ENCODE measurements at regions not wholly inside any gene's neighbourhood (a gene's known extent, or its start where the extent isn't known, plus 50 kb on each side); places are given as distances from the start of the nearest gene placed in this dataset.
A peak's percentile ranks its signal among the peaks of the same experiment; 100 is the strongest.
"Not testable (repeated sequence)": the region's sequence is repeated elsewhere in the genome, so short reads cannot be mapped to it uniquely, and the experiment has no call there.

DNA sequence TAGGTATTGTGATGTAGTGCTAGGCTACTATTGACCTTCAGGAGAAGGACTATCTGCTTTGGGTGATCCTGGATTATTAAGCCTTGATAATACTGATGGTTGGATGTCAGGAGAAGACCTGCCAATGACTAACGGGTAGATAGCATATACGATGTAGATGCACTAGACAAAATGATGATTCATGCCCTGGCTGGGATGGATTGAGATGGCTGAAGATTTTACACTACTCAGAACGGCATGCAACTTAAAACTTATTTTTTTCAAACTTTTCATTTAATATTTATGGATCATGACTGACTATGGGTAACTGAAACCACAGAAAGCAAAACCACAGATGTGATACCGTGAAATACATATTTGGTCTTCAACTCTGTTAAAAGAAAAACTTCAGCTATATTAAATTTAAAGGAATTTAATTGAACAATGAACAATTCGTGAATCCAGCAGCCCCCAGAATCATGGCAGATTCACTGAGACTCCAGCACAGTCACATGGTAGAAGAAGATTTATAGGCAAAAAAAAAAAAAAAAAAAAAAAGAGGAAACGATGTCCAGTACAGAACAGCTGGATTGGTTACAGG is 124.6 kb upstream of the CDK13 start:
- DNase-seq, result peak; percentile 13

DNA sequence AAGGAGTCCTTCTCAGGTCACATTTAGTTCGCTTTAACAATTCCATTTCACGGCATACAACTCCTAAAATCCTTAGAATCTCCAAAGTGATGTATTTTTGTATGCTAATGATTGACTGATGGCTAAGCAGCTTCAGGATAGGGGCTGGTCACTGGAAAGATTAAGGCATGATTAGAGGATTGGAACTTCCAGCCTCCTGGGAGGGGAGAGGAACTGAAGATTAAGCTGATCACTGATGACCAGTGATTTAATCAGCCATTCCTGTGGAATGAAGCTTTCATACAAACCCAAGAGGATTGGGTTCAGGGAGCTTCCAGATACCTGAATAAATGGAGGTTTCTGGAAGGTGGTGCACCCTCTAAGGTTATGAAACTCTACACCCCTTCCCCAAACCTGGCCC is 123.9 kb upstream of the CDK13 start:
- DNase-seq, result no peak

- no peak for DNase-seq
Observed at GRCh38 chr7:39827571-39827970, 122.5 kb upstream of the CDK13 start.

DNA sequence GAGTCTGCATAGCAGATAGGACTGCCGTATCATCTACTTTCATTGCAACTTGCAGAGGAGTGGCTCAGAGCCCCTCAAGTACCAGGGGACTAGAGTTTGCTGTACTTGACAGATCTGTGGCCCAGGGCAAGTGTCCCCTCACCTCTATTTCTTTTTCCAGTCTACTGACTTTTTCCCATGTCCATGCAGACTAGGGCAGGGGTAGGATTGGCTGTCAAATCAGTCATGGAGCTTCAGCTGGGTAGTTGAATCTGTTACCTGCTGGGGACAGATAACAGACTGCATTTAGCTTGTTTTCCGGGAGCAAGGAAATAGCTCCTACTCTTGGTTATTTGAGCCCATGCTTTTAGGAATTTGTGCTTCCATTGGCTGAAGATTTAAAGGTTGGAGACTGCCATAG is 121.0 kb upstream of the CDK13 start:
- DNase-seq, result no peak

GRCh38 chr7:39832519-39833085 is 117.5 kb upstream of the CDK13 start:
- DNase-seq, result no peak

GRCh38 chr7:39833180-39833799 is 116.8 kb upstream of the CDK13 start:
- DNase-seq, result peak; percentile 61

DNA sequence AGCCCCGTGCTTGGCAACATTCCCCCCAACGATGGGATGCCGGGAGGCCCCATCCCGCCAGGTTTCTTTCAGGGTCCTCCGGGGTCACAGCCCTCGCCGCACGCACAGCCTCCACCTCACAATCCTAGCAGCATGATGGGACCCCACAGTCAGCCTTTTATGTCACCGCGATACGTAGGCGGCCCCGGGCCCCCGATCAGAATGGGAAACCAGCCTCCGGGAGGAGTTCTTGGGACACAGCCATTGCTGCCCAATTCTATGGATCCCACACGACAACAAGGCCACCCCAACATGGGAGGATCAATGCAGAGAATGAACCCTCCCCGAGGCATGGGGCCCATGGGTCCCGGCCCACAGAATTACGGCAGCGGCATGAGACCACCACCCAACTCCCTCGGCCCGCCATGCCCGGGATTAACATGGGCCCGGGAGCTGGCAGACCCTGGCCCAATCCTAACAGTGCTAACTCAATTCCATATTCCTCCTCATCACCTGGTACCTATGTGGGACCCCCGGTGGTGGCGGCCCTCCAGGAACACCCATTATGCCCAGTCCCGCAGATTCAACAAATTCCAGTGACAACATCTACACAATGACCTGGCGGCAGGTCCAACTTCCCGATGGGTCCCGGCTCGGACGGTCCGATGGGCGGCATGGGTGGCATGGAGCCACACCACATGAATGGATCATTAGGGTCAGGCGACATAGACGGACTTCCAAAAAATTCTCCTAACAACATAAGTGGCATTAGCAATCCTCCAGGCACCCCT is 116.0 kb upstream of the CDK13 start:
- not testable (repeated sequence) for DNase-seq

- DNase-seq, result peak; percentile 64
Observed at GRCh38 chr7:39838326-39838725, 111.7 kb upstream of the CDK13 start.

GRCh38 chr7:39845006-39845405 is 105.0 kb upstream of the CDK13 start:
- DNase-seq, result no peak

- no peak for DNase-seq
Observed at GRCh38 chr7:39847227-39847626, 102.8 kb upstream of the CDK13 start.

DNA sequence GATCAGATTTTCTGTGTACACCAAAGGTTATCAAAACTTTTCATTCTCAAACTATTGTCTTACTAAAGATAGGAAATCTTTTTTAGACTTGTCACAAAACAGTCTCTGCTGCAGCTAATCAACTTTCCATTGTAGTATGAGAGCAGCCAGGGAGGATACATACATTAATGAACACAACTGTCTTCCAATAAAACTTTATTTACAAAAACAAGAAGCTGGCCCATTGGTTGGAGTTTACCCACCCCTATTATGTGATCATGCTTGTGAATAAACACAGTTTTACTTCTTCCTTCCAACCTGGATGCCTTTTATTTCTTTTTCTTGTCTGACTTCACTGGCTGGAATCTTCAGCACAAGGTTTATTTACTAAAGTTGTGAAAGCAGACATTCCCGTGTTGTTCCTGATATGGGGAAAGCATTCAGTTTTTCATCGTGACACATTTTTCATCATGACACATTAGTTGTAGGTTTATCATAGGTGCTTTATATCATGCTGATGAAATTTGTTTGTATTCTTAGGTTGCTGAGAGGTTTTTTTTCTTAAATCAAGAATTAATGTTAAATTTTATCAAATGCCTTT is 98.5 kb upstream of the CDK13 start:
- DNase-seq, result no peak

DNA sequence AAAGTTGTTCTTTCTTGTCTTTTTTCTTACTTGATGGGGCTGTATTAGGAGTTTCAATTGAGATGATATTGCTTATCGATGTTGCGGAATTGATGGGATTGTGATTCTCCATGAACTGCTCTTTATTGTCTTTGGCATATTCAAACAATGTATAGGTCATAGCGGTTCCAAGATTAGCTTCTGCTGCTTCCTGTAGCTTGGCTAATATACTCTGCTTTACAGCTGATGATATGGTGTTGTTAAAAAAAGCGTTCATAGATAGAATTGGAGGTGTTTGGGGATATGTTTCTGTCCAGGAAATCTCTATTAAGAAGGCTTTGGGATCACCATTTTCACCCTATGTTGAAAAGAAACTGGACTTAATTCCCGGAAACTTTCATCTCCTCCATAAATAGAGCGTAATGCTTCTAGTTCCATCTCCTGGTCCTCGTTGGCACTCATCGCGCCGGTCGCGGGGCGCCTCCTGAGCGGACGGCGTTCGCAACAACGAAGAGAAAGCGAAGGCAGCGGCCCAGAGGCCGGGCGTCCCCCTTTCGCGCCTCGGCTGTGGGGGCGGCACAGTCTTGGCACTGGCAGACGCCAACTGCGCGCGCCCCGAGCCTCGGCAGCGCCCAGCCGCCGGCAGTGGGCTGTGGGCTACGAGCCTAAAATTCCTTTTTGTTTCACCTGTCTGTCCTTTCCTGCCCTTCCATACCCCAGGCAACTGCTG is 95.3 kb upstream of the CDK13 start:
- DNase-seq, result not testable (repeated sequence)

- no peak for DNase-seq
Observed at GRCh38 chr7:39855325-39855674, 94.8 kb upstream of the CDK13 start.

DNA sequence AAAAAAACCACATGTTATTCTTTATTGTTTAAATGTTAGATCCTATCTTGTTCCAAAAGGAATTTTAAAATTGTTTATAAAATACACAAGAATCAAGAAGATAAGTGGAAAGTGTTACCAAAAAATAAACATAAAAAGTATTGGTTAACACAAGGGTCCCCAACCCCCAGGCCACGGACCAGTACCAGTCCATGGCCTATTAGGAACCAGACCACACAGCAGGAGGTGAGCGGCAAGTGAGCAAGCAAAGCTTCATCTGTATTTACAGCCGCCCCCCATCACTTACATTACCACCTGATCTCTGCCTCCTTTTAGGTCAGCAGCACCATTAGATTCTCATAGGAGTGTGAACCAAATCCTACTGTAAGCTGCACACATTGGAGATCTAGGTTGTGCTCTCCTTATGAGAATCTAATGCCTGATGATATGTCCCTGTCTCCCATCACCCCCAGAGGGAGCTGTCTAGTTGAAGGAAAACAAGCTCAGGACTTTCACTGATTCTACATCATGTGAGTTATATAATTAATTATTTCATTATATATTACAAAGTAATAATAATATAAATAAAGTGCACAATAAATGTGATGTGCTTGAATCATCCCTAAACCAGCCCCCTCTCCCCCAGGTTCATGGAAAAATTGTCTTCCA is 86.3 kb upstream of the CDK13 start:
- peak; percentile 18 for DNase-seq

GRCh38 chr7:39869888-39870522 is 80.1 kb upstream of the CDK13 start:
- DNase-seq, result not testable (repeated sequence)

DNA sequence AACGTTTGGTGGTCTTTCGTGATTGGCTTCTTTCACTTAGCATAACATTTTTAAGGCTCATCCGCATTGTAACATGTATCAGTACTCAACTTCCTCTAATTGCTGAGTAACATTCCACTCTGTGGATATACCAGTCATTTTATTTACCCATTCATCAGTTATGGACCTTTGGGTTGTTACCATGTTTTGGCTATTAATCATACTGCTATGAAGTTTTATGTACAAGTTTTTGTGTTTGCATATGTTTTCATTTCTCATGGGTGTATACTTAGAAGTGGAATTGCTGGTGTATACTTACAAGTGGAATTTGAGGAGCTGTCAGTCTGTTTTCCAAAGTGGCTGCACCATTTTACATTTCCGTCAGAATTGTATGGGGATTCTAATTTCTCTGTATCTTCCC is 78.4 kb upstream of the CDK13 start:
- not testable (repeated sequence) for DNase-seq

- no peak for DNase-seq
Observed at GRCh38 chr7:39880556-39880955, 69.5 kb upstream of the CDK13 start.

DNA sequence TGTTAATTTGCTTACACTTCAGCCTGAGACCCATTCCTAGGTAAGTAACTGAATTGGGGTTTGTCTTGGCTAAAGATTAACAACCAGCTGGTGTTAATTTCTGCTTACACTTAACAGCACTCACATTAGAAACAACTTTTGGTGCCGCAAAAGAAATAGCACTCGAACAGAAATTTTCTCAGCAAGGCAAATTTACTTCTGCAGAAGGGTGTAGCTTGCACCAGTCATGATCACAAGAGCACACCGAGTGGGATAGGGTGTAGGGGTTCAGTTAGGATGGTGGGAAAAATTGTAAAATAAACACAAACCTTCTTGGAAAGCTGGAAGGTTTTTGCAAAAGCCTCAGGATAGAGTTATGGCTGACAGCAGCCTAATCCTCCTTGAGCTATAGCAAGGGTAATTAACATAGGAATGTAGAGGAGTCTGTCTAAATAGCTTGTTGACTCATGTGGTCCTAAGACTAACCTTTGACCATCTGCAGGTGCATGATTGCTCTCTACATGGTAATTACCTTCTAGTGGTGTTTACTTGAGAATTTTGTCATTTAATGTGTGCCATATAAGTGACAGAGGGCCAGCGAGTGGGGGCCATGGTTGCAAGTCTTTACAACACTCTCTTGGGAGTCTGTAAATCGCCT is 67.8 kb upstream of the CDK13 start:
- DNase-seq, result no peak

DNA sequence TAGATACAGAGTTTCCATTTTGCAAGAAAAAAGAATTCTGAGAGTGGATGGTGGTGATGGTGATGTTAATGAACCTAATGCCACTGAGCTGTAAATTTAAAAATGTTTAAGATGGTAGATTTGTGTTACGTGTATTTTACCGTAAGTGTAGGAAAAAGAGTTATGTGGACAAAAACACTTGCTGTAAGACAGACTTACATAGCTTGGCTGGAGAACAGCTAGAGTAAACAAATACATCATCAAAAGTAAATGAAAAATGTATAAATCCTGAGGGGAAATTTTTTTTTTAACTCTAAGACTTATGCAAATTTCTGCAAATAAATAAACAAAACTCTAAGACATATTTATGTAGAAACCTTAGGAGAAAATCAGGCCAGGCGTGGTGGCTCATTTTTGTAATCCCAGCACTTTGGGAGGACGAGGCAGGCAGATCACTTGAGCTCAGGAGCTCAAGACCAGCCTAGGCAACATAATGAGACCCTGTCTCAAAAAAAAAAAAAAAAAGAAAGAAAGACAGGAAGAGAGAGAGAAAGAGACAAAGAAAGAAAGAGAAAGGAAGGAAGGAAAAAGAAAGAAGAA is 66.2 kb upstream of the CDK13 start:
- DNase-seq, result no peak

DNA sequence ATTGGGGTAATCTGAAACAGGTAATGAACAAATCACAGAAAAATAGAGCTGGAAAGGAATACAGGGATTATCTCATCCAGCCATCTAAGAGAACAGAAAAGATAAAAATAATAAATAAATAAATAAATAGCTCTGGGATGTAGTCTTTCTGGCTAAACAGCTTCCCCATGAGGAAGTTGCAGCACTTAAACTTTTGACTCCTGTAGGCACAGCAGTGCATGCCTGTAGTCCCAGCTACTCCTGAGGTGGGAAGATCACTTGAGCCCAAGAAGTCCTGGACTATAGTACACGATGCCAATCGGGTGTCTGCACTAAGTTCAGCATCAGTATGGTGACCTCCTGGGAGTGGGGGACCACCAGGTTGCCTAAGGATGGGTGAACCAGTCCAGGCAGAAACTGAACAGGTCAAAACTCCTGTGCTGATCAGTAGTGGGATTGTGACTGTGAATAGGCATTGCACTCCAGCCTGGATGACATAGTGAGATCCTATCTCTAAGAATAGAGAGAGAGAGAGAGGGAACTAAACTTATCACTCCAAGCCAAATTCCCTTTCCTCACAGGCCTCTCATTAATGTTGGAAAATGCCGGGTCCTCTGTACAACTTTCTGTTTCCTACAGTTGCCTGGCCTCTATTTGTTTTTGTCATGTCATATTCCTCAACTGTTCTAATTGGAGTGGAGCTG is 61.7 kb upstream of the CDK13 start:
- DNase-seq, result no peak

DNA sequence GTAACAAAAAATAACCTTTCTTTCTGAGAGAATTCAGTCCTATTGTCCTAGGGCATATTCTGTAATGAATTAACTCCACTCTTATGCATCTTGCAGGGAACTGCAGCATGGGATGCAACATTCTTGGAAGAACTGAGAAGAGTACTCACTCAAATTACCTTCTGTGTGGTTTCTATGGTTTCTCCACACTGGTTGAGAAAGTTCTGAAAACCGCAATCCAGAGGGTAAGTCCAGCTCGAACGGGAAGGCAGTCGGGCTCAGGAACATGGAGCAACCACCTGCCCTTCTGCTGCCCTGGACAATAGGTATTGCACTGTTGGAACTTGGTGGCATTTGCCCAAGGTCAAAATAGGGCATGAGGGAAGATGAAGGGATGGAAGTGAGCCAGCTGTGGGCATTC is 59.6 kb upstream of the CDK13 start:
- DNase-seq, result no peak
